Spinal cord (tissue), 9 donors: ENCODE measurements at regions not wholly inside any gene's neighbourhood (a gene's known extent, or its start where the extent isn't known, plus 50 kb on each side); places are given as distances from the start of the nearest gene placed in this dataset.
"Not testable (repeated sequence)": the region's sequence is repeated elsewhere in the genome, so short reads cannot be mapped to it uniquely, and the experiment has no call there.

ENCODE experiments used
- DNase-seq, 6 donors: peaks; one replicate each; pipeline versions ENCODE4 v3.0.0 to v3.0.0-alpha.2; 2013 to 2015; ENCODE audit warnings: low spot score in 6 of 6, low read depth in 4 of 6
- H3K27ac ChIP-seq: one replicate; pipeline ENCODE4 v1.5.1; 2013; ENCODE audit warnings: low read depth, low read length, control low read depth
- H3K27me3 ChIP-seq: one replicate; pipeline ENCODE4 v1.6.1; 2013; ENCODE audit warnings: low read length; ENCODE audit not compliant: control insufficient read depth, insufficient read depth
- H3K36me3 ChIP-seq: one replicate; pipeline ENCODE4 v1.6.1; 2013; ENCODE audit warnings: low read length; ENCODE audit not compliant: control insufficient read depth, insufficient read depth
- H3K4me1 ChIP-seq: one replicate; pipeline ENCODE4 v1.6.1; 2013; ENCODE audit warnings: low read length; ENCODE audit not compliant: control insufficient read depth, insufficient read depth
- H3K4me3 ChIP-seq: one replicate; pipeline ENCODE4 v1.5.1; 2013; ENCODE audit warnings: low read depth, low read length, control low read depth
- H3K9me3 ChIP-seq: one replicate; pipeline ENCODE4 v1.6.1; 2013; ENCODE audit warnings: low read length; ENCODE audit not compliant: control insufficient read depth, insufficient read depth
- WGBS: methylation state at CpG from one replicate; pipeline ENCODE4 v1.1.5; 2013; ENCODE audit warnings: missing lambda C conversion rate; ENCODE audit not compliant: insufficient coverage; 5-methylcytosine and 5-hydroxymethylcytosine counted together
- donor health status: healthy.

DNA sequence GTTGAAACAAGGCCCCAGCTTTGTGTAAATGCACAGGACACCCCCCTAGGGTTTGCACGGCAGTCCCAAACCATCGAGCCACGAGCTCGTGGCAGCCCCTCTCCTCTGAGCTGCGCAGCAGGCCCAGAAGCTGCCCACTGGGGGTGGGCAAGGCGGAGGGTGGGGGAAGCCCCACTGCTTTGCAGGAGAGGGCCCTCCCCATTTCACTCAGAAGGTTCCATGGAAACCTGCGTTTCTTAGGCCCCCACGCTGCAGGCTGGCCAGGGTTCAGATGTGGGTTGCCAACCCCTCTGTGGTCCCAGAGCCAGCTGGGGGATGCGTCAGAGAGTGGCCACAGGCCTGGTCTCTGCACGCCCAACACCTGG, 303.2 kb downstream of the CCDC74A start:
- 94% methylated on average over 5 of the region's 10 CpGs for WGBS
- not testable (repeated sequence) for H3K4me3 ChIP-seq, DNase-seq, H3K27me3 ChIP-seq, H3K4me1 ChIP-seq, H3K9me3 ChIP-seq, H3K36me3 ChIP-seq, H3K27ac ChIP-seq

DNA sequence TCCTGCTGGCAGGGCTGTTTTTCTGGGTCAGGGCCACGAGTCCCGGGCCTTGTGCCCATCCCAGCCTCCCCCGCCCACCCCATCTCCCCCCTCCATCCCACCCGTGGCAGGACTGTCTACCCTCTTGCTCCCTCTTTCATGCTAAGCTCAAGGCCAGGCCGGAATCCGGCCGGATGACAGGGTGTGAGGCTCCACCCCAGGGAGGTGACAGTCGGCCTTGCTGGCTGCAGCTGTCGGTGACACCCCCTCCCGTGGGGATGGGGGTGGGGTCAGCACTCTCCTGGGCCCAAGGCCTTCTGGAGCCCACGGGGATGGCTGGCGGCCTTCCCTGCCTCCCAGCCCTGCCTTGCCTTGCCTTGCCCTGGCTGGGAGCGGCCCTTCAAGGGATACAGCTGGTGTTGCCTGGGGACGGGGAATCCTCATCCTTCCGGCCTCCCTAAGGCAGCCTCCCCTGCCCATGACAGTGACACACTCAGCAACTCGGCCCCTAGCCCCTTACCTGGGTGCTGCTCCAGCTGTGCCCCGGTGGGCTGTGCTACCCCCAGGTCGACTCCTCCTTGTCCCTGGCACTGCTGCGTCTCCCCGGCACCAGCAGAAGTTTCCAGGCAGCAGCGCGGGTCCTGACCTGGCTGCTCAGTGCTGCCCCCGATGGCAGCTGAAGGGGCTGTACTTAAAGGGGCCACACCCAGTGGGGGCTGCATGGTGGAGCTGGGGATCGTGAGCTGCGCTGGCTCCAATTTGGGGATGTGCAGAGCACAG, 303.9 kb downstream of the CCDC74A start:
- H3K4me3 ChIP-seq, H3K4me1 ChIP-seq, H3K9me3 ChIP-seq, H3K36me3 ChIP-seq, H3K27me3 ChIP-seq, H3K27ac ChIP-seq, DNase-seq: not testable (repeated sequence)
- WGBS = 70% methylated on average over 9 of the region's 25 CpGs

DNA sequence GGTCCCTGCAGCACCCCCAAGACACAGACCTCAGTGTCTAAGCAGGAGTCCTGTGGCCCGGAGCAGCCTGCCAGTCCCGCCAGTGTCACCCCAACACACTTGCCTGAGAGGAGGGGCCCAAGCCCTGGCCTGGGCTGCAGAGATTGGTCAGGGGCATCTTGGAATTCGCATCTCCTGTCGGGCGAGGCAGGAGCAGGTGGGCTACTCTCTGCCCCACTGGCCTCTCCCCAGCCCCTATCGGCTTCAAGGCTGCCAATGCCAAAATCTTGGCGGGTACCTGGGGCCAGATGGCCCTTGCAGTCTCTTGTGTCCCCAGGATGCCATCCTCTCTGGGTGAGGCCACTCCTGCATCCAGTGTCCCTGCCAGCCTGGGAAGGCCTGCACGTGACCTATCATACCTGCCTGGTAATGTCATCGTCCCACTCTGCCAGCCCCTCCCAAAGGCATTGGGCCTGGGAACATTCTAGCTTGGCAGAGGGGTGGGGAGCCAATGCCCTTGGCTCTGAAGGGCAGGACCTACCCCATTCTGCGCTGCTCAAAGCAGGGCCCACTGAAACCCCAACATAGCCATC, 304.6 kb downstream of the CCDC74A start:
- H3K27me3 ChIP-seq, H3K4me3 ChIP-seq, H3K9me3 ChIP-seq, DNase-seq, H3K4me1 ChIP-seq, H3K36me3 ChIP-seq, H3K27ac ChIP-seq: not testable (repeated sequence)
- WGBS = 94% methylated on average over 6 of the region's 10 CpGs

DNA sequence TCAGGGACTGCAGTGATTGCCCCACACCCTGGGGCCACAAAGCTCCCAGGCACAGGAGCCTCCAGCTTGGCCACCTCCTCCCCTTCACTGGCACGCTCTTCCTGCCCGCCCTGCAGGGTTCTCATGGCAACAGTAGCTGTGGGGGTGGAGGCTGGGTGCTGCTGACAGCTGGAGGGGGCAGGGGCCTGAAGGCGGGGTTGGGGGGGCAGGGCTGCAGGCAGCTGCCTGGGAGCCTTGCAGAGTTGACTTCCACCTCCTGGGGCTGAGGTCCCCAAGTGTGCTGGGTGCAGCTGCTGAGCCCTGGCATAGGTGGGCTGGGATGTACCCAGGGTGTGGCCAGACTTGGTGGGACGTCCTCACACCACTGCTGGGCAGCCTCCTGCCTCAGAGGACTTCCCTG, 305.2 kb downstream of the CCDC74A start:
- H3K4me3 ChIP-seq, H3K9me3 ChIP-seq, H3K36me3 ChIP-seq, H3K27me3 ChIP-seq, H3K27ac ChIP-seq, H3K4me1 ChIP-seq, DNase-seq: not testable (repeated sequence)
- 80% methylated on average over 1 of the region's 4 CpGs for WGBS

DNA sequence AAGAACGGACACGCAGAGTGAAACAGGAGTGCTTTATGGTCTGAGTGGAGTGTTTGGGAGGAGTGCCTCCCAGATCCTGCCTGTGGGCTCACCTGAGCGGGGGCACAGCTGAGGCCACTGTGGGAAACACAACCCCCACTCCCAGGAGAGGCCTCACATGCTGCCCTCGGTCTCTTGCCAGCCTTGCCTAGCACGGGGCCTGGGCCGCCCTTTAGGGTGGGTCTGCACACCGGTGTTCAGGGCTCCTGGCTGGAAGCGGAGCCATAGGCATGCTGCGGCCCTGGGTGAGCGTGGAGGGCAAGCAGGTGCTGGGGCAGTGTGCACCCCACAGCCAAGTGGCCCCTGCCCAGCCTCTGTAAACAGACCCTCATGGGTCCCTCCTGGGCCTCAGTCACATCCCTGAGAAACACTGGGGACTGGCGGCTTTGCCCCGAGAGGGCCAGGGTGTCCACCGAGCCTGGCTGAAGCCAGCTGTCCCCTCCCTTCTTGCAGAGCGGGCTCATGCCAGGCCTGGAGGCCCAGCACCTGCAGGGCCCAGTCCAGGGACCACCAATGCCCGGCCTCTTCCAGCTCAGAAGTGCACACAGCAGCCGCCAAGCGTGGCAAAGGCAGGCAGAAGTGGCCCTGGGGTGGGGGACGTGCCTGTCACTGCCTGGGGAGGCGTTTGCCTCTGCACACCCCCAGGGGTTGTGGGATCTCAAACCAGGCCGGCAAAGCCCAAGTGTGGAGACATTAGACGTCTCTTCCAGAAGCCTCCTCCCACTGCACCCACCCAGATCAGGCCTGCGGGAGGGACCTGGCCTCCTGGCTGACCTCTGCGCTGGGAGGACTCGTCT, 305.9 kb downstream of the CCDC74A start:
- H3K36me3 ChIP-seq = not testable (repeated sequence)

DNA sequence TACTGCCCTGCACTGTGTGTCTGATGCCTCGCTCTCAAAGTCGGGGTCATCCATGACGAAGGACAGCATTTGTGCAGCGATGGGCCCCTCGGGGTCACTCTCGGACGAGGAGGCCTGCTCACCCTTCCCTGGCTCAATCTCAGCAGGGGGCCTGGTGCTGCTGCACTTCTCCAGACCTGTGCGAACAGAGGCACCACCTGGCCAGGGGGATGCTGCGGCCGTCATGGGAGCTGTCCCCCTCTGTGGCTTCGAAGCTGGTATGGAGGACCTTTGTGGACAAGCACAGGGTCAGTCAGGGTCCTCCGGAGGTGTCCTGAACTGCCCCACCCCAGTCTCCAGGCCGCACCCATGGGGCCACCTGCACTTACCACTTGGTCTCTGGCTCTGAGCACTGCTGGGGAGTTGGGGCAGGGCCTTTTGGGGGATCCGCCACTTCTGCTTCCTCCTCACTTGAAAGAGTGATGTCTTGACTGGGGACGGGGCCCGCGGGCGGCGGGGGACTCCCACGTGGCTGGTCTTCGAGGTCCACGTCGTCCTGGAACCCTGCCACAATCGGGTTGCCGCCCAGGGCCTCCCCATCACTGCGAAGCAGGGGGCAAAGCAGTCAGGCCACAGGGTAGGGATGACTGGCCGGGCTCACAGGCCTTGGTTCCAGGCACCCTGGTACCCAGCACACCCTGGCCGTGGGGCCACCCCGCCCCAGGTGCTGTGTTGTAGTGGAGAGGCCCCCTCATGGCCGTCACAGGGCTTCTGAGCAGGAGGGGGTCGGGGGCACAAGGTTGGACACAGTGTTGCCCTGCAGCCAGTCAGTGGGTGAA, 306.7 kb downstream of the CCDC74A start:
- not testable (repeated sequence) for H3K4me1 ChIP-seq, H3K9me3 ChIP-seq, H3K27me3 ChIP-seq, DNase-seq, H3K36me3 ChIP-seq, H3K27ac ChIP-seq, H3K4me3 ChIP-seq
- WGBS = 92% methylated on average over 29 of the region's 31 CpGs

More for the DNA sequence above, 305.9 kb downstream of the CCDC74A start:
- not testable (repeated sequence) for H3K9me3 ChIP-seq, H3K27me3 ChIP-seq, H3K27ac ChIP-seq, DNase-seq, H3K4me3 ChIP-seq, H3K4me1 ChIP-seq
- WGBS = 82% methylated on average over 18 of the region's 24 CpGs

DNA sequence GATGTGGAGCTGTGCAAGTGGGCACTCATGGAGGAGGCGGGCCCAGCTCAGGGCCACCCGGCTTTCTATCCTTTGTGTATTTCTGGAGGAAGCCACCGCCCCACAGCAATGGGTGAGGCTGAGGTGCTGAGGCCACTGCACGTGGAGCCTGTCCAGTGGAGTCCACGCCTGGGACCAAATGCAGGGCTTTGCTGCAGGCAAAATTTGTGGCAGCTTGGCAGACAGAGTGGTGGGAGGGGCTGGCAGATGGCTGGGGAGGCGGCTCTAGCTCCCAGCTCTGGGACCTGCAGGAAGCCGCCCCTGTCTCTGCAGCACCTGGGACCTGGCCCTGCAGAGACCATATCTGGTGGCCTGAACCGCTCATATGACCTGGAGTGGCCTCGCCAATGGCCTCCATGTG, 307.3 kb downstream of the CCDC74A start:
- H3K4me1 ChIP-seq, H3K4me3 ChIP-seq, H3K27ac ChIP-seq, H3K36me3 ChIP-seq, H3K27me3 ChIP-seq, H3K9me3 ChIP-seq, DNase-seq: not testable (repeated sequence)
- 93% methylated on average over 9 of the region's 9 CpGs for WGBS

DNA sequence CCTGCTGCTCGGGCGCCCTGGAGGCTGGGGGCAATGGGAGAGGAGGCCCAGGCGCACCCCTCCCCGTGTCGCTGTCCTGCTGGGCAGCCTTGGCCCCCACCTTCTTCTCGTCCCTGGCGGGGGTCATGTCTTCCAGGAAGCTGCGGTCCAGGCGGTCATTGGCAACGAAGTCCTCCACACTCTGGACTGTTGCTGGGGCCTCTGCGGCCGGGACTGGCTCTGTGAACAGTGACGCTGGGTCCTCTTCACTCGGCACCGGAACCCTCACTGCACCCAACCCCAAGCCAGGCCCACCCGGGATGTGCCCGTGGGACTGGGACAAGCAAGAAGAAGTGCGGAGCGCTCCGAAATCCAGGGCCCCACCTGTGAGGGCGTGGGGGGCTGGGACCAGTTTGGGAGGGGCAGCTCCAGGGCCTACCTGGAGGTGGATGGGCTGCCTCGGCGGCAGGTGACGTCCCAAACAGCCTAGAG, 308.0 kb downstream of the CCDC74A start:
- H3K9me3 ChIP-seq = no peaks in the 10 kb centered on the region
- H3K27ac ChIP-seq = no peak overlapping the region
- no peak overlapping the region for H3K4me3 ChIP-seq
- no peaks in the 10 kb centered on the region for H3K27me3 ChIP-seq
- 88% methylated on average over 23 of the region's 24 CpGs for WGBS
- H3K36me3 ChIP-seq = no peaks in the 10 kb centered on the region
- no peaks in the 10 kb centered on the region for H3K4me1 ChIP-seq
- no peak for DNase-seq

DNA sequence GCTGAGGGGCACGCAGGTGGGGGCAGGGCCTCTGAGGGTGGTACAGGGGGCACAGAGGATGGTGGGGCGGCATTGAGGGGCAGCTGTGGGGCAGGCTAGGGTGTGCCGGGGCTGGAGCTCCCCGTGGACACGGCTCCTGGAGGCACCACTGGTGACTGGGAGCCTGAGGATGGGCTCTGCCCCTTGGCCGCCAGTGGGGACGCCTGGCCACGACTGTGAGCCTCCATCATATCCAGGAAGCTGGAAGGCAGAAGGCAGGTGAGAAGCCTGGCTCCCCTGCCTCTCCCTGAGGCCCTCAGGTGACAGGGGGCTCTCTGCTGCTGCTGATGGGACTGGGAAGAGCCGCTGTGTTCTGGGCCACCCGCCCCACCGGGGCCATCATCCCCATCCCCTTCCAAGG, 308.4 kb downstream of the CCDC74A start:
- not testable (repeated sequence) for H3K4me3 ChIP-seq, H3K9me3 ChIP-seq, H3K27me3 ChIP-seq, DNase-seq, H3K27ac ChIP-seq, H3K4me1 ChIP-seq, H3K36me3 ChIP-seq
- WGBS = 95% methylated on average over 10 of the region's 11 CpGs
